GM18868 (cell line): ENCODE measurements at regions not wholly inside any gene's neighbourhood (a gene's known extent, or its start where the extent isn't known, plus 50 kb on each side); places are given as distances from the start of the nearest gene placed in this dataset.
"Not testable (repeated sequence)": the region's sequence is repeated elsewhere in the genome, so short reads cannot be mapped to it uniquely, and the experiment has no call there.

ENCODE experiments used
- ATAC-seq: cut with Tn5 transposase; IDR thresholded peaks from one replicate; pipeline ENCODE4 v1.9.1; 2021; ENCODE audit warnings: mild to moderate bottlenecking, moderate library complexity; ENCODE audit not compliant: unreplicated experiment

DNA sequence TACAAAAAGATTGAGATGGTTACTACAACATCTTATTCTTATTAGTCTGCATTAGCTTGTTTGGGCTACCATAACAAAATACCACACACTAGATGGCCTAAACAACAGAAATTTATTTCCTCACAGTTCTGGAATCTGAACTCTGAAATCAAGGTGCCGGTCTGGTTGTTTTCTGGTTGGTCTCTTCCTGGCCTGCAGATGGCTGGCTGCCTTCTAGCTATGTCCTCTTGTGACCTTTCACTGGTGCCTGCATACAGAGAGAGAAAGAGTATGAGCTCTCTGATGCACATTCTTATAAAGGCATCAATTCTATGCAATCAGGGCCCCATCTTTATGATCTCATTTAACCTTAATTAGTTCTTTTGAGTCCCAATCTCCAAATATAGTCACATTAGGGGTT lies 696.5 kb downstream of the TDRD15 start:
- ATAC-seq = no peak

DNA sequence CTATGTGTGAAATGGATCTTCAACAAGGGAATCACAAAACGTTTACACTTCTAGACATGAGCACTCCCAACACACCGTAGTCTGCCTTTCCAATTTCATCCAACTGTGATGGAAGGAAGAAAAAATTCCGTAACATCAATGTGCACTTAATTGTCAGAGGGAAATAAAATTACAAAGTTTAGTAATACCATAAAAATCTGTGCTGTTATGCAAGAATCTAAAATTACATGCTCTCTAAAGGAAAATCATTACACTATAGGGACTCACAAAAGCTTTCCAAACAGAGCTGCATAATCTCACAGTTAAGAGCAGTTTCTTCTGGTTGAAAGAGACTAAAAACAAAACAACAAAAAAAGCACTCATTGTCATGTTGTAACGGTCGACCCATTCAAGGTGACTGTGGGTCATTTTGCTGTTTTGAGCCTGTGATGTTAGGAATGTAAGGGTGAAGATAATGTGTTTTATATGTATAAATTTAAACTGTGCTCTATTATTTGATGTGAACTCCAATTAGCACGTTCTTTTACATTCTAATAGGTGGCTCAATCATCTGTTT lies 698.0 kb downstream of the TDRD15 start:
- ATAC-seq = no peak

GRCh38 chr2:21822505-21822904 lies 698.7 kb downstream of the TDRD15 start:
- ATAC-seq = no peak

- ATAC-seq = no peak
Observed at GRCh38 chr2:21833767-21834166, 710.0 kb downstream of the TDRD15 start.

- no peak for ATAC-seq
Observed at GRCh38 chr2:21836261-21836660, 712.5 kb downstream of the TDRD15 start.

GRCh38 chr2:21836719-21837118 lies 713.0 kb downstream of the TDRD15 start:
- no peak for ATAC-seq

DNA sequence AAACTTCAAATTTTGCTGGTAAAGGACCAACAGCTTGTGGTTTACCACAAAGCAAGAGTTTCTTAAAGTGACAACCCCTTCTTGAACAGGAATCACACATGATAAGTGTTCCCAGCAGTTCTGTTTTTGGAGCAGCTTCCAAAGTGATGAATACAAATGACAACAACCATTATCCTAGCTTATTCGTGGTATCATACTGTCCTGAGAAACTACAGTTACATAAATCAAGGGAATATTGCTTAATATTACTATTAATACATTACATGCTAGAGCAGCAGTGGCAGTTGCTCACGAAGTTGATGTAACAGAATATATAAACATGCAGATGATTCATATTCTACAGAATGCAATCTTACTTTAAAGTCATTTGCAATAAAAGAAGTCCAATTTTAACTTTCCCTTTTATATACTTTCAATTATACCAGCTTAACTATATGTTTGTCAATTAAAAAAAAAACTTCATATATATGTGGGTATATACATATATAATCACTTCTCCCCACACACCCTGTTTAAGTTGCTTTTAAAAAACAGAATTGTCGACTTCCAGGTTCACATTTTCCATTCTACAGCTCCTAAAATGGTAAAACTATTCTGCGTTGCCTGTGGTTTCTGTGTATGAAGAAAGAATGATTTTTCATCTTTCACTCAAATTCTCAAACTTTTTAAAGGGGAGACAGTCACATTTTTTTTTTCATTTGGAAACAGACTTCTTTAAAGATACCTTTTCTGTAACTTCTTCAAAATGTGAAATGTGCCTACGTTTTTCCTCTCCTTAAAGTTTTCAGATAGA lies 713.6 kb downstream of the TDRD15 start:
- ATAC-seq = no peak

DNA sequence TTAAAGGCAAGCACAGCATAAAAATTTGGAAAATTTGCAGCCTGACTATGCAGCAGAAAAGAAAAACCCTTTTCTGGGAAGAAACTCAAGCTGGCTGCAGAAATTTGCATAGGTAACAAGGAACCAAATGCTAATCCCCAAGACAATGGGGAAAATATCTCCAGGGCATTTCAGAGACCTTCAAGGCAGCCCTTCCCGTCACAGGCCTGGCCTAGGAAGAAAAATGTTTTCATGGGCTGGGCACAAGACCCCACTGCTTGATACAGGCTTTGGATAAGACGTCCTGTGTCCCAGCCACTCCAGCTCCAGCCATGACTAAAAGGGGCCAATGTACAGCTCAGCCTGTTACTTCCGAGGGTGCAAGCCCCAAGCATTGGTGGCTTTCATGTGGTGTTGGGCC lies 717.6 kb downstream of the TDRD15 start:
- ATAC-seq = no peak

GRCh38 chr2:21850367-21850766 lies 726.6 kb downstream of the TDRD15 start:
- not testable (repeated sequence) for ATAC-seq

DNA sequence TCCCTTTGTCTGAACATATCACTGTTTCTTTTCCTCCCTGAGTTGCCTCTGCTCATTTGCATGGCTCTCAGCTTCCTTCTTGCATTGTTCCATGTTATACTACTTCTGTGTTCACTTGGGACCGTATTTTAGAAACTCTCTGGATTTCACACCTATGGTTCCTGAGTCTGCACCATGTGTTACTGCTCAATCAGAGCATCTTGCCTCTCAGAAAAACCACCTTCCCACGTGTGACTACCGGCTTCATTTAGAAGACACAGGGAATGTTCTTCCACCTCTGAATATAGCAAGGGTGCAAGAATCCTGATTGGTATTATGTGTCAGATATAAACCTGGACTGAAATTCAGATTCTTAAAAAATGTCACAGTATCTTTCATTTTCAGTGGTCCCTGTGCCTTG lies 731.2 kb downstream of the TDRD15 start:
- no peak for ATAC-seq

GRCh38 chr2:21856708-21857107 lies 732.9 kb downstream of the TDRD15 start:
- no peak for ATAC-seq

DNA sequence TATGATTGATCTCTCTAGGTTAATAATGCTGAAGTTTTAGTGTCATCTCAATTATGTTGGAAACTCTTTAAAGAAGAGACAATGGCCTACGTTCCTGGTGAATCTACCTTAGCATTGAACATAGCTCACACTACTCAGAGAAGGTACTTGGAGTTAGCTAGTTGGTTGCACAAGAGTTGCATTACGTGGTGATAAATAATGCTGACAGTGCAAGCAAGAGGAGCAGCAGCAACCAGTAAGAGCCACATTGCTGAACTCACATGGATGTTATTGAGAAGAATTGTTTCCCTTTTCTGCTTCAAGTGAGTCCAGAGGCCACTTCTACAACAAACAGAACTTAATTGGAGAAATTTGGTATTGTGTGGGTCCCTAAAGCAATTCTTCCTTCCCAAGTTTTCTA lies 737.1 kb downstream of the TDRD15 start:
- ATAC-seq = no peak

GRCh38 chr2:21866316-21866715 lies 742.5 kb downstream of the TDRD15 start:
- no peak for ATAC-seq

DNA sequence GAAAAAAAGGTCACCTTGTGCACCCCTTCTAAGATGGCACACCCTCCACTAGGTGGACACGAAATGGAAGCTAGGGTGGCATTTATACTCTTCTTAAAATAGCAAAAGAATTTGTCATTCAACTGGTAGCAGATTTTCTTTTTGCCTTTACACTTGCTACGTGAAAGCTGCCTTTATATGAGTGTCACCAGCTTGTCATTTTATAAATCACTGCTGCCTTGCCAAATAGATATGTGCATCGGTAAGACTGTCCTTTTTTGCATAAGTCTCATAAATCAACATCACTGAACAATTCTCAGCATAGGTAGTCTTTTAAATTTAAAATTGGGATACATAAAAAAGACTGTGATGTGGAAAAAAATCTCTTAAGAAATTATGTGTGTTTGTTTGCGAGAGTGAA lies 764.1 kb downstream of the TDRD15 start:
- no peak for ATAC-seq

GRCh38 chr2:21890041-21890440 lies 766.3 kb downstream of the TDRD15 start:
- no peak for ATAC-seq

DNA sequence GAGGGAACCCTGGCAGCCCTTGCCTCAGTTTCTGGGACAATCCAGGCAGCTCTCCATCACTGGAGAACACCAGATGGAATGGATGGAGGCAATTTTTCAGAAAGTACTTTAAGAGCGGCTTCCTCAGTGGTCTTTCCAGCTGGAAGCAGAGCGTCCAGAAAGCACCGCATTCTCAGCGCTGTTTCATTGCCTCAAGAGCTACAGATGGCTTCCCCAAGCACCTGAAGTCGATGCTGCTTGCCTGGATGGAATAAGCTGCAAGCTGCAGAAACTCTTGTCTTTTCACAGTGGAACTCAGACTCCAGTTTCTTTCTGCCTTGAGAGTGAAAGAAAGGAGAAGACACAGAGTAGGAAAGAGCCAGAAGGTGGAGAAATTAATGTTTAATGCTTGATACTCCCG lies 766.9 kb downstream of the TDRD15 start:
- no peak for ATAC-seq

DNA sequence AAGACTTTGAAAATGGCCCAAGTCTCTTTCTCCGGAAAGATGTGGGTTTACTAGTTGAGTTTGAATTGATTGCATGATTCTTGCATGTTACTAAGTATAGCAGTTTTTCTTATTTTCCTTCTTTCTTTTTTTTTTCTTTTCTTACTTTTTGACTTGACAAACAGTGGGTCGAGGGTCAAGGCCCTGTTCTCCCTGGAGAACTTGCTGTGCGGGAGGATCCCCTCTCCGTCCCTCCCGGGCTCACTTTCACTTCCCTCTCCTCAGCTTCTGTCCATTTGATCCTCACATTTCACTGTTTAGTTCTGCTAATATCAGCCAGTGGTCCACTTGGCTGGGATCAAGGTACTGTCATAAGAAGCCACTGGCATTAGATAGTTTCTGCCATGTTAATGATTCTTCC lies 767.4 kb downstream of the TDRD15 start:
- no peak for ATAC-seq

GRCh38 chr2:21892140-21892539 lies 768.4 kb downstream of the TDRD15 start:
- no peak for ATAC-seq

DNA sequence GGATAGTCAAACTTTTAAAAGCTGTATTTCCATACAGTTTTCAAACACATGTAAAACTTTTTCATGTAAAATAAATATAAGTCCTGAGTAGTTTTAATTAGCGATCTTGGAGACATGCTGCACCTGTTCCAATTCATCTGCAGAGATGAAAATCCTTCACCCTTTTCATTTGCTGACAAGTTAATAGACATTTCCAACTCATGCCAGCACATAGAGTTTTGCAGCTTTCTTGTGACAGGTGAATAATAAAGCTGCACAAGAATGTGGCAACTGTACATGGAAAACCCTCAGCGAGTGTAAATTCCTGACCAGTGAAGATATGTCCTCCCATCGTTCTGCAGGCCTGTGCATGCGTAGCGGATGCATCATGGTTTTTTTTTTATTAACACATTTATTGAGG lies 771.4 kb downstream of the TDRD15 start:
- ATAC-seq = no peak

DNA sequence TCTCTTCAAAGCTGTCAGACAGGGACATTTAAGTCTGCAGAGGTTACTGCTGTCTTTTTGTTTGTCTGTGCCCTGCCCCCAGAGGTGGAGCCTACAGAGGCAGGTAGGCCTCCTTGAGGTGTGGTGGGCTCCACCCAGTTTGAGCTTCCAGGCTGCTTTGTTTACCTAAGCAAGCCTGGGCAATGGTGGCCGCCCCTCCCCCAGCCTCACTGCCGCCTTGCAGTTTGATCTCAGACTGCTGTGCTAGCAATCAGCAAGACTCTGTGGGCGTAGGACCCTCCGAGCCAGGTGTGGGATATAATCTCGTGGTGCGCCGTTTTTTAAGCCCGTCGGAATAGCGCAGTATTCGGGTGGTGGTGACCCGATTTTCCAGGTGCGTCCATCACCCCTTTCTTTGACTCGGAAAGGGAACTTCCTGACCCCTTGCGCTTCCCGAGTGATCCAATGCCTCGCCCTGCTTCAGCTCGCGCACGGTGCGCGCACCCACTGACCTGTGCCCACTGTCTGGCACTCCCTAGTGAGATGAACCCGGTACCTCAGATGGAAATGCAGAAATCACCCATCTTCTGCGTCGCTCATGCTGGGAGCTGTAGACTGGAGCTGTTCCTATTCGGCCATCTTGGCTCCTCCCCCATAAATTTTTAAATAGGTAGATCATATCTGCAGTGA lies 785.1 kb downstream of the TDRD15 start:
- not testable (repeated sequence) for ATAC-seq

DNA sequence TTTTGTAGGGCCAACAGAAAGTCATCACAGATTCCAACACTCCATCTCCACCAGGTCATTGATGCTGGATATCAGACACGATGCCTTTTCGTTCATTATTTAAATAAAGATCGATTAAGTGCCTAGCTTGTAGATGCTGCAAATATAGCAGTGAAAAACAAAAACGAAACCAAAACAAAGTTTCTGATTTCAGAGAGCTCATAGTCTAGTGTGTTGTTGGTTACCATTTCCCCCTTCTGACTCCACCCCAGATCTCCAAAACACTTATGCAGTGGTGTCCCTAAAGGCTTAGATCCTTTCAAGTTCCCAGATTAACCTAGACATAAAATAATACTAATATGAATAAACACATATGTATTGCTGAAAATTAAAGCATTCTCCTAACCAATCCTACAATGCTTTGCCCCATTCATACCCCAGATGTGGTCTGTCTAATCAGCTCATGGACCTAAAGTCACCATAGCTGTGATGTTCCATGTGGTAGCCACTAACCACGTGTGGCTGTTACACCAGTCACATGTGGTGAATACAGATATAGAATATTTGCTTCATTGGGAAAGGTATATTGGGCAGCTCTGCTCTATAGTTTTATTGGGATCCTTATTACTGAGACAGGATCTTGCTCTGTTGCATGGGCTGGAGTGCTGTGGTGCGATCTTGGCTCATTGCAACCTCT lies 787.2 kb downstream of the TDRD15 start:
- ATAC-seq = peak; percentile 76

DNA sequence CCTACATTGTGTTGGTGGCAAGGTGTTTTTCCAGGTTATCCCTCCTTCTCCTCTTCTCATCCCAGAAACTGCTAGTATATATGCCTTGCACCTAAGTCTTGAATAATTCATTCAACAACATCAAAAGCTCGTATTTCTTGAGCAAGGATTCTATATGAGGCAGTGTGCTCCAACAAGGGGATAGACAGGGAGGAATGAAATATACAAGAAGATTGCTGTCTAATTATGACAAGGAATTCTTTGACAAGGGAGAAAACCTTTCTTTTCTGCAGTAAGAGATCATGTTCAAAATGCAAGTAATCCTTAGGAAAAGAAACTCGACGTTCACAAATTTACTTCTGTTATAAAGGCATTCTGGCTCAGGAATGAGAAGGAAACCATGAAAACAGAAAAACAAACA lies 788.6 kb downstream of the TDRD15 start:
- ATAC-seq = no peak
